Occipital lobe (tissue), 1 donor: ENCODE measurements at regions not wholly inside any gene's neighbourhood (a gene's known extent, or its start where the extent isn't known, plus 50 kb on each side); places are given as distances from the start of the nearest gene placed in this dataset.
"Not testable (repeated sequence)": the region's sequence is repeated elsewhere in the genome, so short reads cannot be mapped to it uniquely, and the experiment has no call there.

ENCODE experiments used
- DNase-seq: peaks from one replicate; lab custom pipeline; 2025; lab: John Stamatoyannopoulos, UW

GRCh38 chr7:119256001-119256400, 1017.0 kb upstream of the KCND2 start:
- DNase-seq = no peak

GRCh38 chr7:119256446-119257131, 1016.4 kb upstream of the KCND2 start:
- no peak for DNase-seq

- DNase-seq = not testable (repeated sequence)
These were observed 1006.2 kb upstream of the KCND2 start for GRCh38 chr7:119266790-119267189.

GRCh38 chr7:119270045-119270464, 1002.9 kb upstream of the KCND2 start:
- DNase-seq = peak; percentile 11

- no peak for DNase-seq
These were observed 1002.3 kb upstream of the KCND2 start for GRCh38 chr7:119270644-119271043.

GRCh38 chr7:119271147-119271779, 1001.7 kb upstream of the KCND2 start:
- DNase-seq = no peak

- no peak for DNase-seq
These were observed 991.7 kb upstream of the KCND2 start for GRCh38 chr7:119281181-119281846.

- DNase-seq = no peak
These were observed 989.6 kb upstream of the KCND2 start for GRCh38 chr7:119283353-119283752.

GRCh38 chr7:119288416-119288815, 984.6 kb upstream of the KCND2 start:
- DNase-seq = no peak

GRCh38 chr7:119300341-119300740, 972.6 kb upstream of the KCND2 start:
- DNase-seq = not testable (repeated sequence)

- DNase-seq = no peak
These were observed 952.7 kb upstream of the KCND2 start for GRCh38 chr7:119320316-119320715.

- DNase-seq = no peak
These were observed 943.3 kb upstream of the KCND2 start for GRCh38 chr7:119329715-119330114.

- no peak for DNase-seq
These were observed 937.6 kb upstream of the KCND2 start for GRCh38 chr7:119335405-119335804.

- DNase-seq = no peak
These were observed 931.2 kb upstream of the KCND2 start for GRCh38 chr7:119341822-119342221.

GRCh38 chr7:119343289-119343688, 929.7 kb upstream of the KCND2 start:
- no peak for DNase-seq

- no peak for DNase-seq
These were observed 928.5 kb upstream of the KCND2 start for GRCh38 chr7:119344466-119344865.

- DNase-seq = no peak
These were observed 924.5 kb upstream of the KCND2 start for GRCh38 chr7:119348491-119348890.

- no peak for DNase-seq
These were observed 922.6 kb upstream of the KCND2 start for GRCh38 chr7:119350334-119350733.

GRCh38 chr7:119351320-119351719, 921.7 kb upstream of the KCND2 start:
- DNase-seq = no peak

- DNase-seq = no peak
These were observed 898.5 kb upstream of the KCND2 start for GRCh38 chr7:119374436-119374835.

GRCh38 chr7:119377861-119378260, 895.1 kb upstream of the KCND2 start:
- no peak for DNase-seq

GRCh38 chr7:119382726-119383125, 890.2 kb upstream of the KCND2 start:
- DNase-seq = no peak

GRCh38 chr7:119395024-119395423, 878.0 kb upstream of the KCND2 start:
- no peak for DNase-seq
